ENCODE measurements at regions not wholly inside any gene's neighbourhood (a gene's known extent, or its start where the extent isn't known, plus 50 kb on each side); places are given as distances from the start of the nearest gene placed in this dataset.

DNA sequence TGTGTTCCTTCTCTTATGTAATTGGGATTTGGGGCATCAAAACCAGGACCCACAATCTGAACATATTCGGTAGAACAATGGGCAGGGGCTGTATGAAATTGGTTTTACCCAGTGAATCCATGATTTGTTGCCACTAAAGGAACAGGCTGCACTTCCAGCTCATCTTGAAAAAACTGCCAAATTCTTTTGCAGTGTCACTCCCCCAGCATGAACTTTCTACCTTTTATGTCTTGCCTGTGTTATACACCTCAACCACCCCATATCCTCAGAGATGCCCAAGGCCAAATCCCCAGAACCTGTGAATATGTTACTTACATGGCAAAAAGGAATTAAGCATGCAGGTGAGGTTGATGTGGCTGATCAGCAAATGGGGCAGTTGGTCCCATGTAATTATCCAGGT is 280.2 kb upstream of the ECI2 start:
- TF ChIP-seq SIN3A (IDR thresholded peaks at IDR 0.05; ENCODE audit: borderline replicate concordance, insufficient read depth, low read length) (no peak), POLR2AphosphoS5 (IDR thresholded peaks at IDR 0.05; ENCODE audit: low read depth, low read length) (no peak)
- TF ChIP-seq, protein P1, sequence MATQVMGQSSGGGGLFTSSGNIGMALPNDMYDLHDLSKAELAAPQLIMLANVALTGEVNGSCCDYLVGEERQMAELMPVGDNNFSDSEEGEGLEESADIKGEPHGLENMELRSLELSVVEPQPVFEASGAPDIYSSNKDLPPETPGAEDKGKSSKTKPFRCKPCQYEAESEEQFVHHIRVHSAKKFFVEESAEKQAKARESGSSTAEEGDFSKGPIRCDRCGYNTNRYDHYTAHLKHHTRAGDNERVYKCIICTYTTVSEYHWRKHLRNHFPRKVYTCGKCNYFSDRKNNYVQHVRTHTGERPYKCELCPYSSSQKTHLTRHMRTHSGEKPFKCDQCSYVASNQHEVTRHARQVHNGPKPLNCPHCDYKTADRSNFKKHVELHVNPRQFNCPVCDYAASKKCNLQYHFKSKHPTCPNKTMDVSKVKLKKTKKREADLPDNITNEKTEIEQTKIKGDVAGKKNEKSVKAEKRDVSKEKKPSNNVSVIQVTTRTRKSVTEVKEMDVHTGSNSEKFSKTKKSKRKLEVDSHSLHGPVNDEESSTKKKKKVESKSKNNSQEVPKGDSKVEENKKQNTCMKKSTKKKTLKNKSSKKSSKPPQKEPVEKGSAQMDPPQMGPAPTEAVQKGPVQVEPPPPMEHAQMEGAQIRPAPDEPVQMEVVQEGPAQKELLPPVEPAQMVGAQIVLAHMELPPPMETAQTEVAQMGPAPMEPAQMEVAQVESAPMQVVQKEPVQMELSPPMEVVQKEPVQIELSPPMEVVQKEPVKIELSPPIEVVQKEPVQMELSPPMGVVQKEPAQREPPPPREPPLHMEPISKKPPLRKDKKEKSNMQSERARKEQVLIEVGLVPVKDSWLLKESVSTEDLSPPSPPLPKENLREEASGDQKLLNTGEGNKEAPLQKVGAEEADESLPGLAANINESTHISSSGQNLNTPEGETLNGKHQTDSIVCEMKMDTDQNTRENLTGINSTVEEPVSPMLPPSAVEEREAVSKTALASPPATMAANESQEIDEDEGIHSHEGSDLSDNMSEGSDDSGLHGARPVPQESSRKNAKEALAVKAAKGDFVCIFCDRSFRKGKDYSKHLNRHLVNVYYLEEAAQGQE (IDR thresholded peaks at IDR 0.05; ENCODE audit: insufficient read depth in 1 of 2, low read depth in 2 of 2, low read length in 2 of 2), result no peak

Measured in PFSK-1 (cell line).